K562 (cell line): ENCODE measurements at regions not wholly inside any gene's neighbourhood (a gene's known extent, or its start where the extent isn't known, plus 50 kb on each side); places are given as distances from the start of the nearest gene placed in this dataset.

Source experiments
- ATAC-seq: fragments of 200-7000 bp; cut with Tn5 transposase; 3 replicates; pipeline ENCODE4 v1.9.1; 2020; ENCODE audit warnings: moderate library complexity
- BruUV-seq: library from RNA; stranded (reverse); fragments of 400-500 nt; replicated peaks from 2 replicates; lab custom pipeline; 2021; lab: Mats Ljungman, UMichigan
- CTCF ChIA-PET: fragments of 300-600 bp; formaldehyde crosslinking; extraction: SDS; loops from one replicate; lab custom pipeline; 2021; ENCODE audit warnings: low intra/inter-chr PET ratio; lab: Yijun Ruan, JAX
- POLR2A ChIA-PET: fragments of 300-600, 350-650 bp; sonication (Branson Sonifier 250); formaldehyde crosslinking; extraction: SDS; loops from one replicate; lab custom pipeline; 2021; ENCODE audit warnings: antibody characterized with exemption, inconsistent platforms; lab: Yijun Ruan, JAX
- DNase-seq, 4 experiments: peaks; one replicate each; pipeline versions ENCODE4 v3.0.0 to v3.0.0-alpha.2; 2011 to 2018; ENCODE audit warnings: low spot score in 3 of 4, mixed read lengths in 3 of 4; ENCODE audit errors: extremely low read depth in 1 of 4
- FAIRE-seq: peaks from 2 replicates; lab custom pipeline; 2011; peaks lifted over from hg19 to GRCh38; lab: Jason Lieb, UNC
- H2AFZ ChIP-seq: 2 replicates; pipeline ENCODE4 v1.6.0; 2011; ENCODE audit warnings: low read depth, low read length, control low read depth, inconsistent platforms
- H3K27ac ChIP-seq: fragments of 200-600 bp; 3 replicates; pipeline ENCODE4 v1.8.0; 2011; ENCODE audit warnings: low read depth, mild to moderate bottlenecking, control low read depth, inconsistent platforms, low read length, moderate library complexity, mixed read lengths; ENCODE audit errors: extremely low read depth
- H3K27me3 ChIP-seq, 2 experiments: fragments of 300-600 bp in 1 of 2; 2 replicates in 1 of 2; 3 replicates in 1 of 2; pipeline versions ENCODE4 v1.6.0 to v1.8.0; 2011; ENCODE audit warnings: inconsistent platforms in 2 of 2, low read length in 2 of 2, mild to moderate bottlenecking in 1 of 2, mixed read lengths in 1 of 2, moderate library complexity in 1 of 2; ENCODE audit not compliant: control insufficient read depth in 2 of 2, insufficient read depth in 2 of 2
- H3K36me3 ChIP-seq: fragments of 300-600 bp; 3 replicates; pipeline ENCODE4 v1.8.0; 2011; ENCODE audit warnings: mild to moderate bottlenecking, low read length, inconsistent platforms; ENCODE audit not compliant: control insufficient read depth, insufficient read depth
- H3K4me1 ChIP-seq, 2 experiments: fragments of 200-600 bp in 1 of 2; replicated peaks in 1 of 2; 2 replicates in 1 of 2; 3 replicates in 1 of 2; pipeline versions ENCODE4 v1.5.1 to v1.8.0; 2011; ENCODE audit warnings: inconsistent platforms in 2 of 2, low read length in 2 of 2, mild to moderate bottlenecking in 1 of 2, mixed read lengths in 1 of 2, moderate library complexity in 1 of 2; ENCODE audit not compliant: control insufficient read depth in 2 of 2, insufficient read depth in 2 of 2
- H3K4me2 ChIP-seq: 2 replicates; pipeline ENCODE4 v1.6.1; 2011; ENCODE audit warnings: low read length, control low read depth, inconsistent platforms, mixed read lengths; ENCODE audit not compliant: insufficient read depth
- H3K4me3 ChIP-seq: fragments of 200-600 bp; sonication (generic), shearing (Covaris generic); 2 replicates; pipeline ENCODE4 v1.5.1; 2016; ENCODE audit warnings: control low read depth, inconsistent platforms
- H3K79me2 ChIP-seq: fragments of 200-600 bp; 3 replicates; pipeline ENCODE4 v1.8.0; 2011; ENCODE audit warnings: low read length, inconsistent platforms; ENCODE audit not compliant: control insufficient read depth, insufficient read depth
- H3K9ac ChIP-seq, 2 experiments: 2 replicates each; pipeline versions ENCODE4 v1.6.0 to v1.6.1; 2011; ENCODE audit warnings: low read depth in 2 of 2, low read length in 2 of 2, control low read depth in 1 of 2, inconsistent platforms in 1 of 2, mild to moderate bottlenecking in 1 of 2, mixed read lengths in 1 of 2; ENCODE audit not compliant: insufficient read depth in 1 of 2
- H3K9me1 ChIP-seq: one replicate; pipeline ENCODE4 v1.6.0; 2011; ENCODE audit warnings: inconsistent platforms, mild to moderate bottlenecking, low read length, moderate library complexity; ENCODE audit not compliant: control insufficient read depth, insufficient read depth
- H3K9me3 ChIP-seq: replicated peaks from 2 replicates; pipeline ENCODE4 v1.5.1; 2011; ENCODE audit warnings: low read depth, low read length, inconsistent platforms; ENCODE audit not compliant: control insufficient read depth, insufficient read depth
- H4K20me1 ChIP-seq: replicated peaks from 2 replicates; pipeline ENCODE4 v1.6.1; 2011; ENCODE audit warnings: low read length, inconsistent platforms, mixed read lengths; ENCODE audit not compliant: control insufficient read depth, insufficient read depth
- BRF1 ChIP-seq: IDR thresholded peaks from 3 replicates; pipeline ENCODE4 v1.6.1; 2011; ENCODE audit warnings: borderline replicate concordance, mild to moderate bottlenecking; ENCODE audit not compliant: insufficient read length; ENCODE audit errors: extremely low read depth
- CREM ChIP-seq: IDR thresholded peaks from 2 replicates; pipeline ENCODE4 v1.6.1; 2014; ENCODE audit warnings: antibody characterized with exemption, low read depth
- FOXO4 ChIP-seq: fragments of 450-650 bp; formaldehyde crosslinking; IDR thresholded peaks from 2 replicates; pipeline ENCODE4 v1.4.0; 2020; ENCODE audit warnings: mild to moderate bottlenecking, moderate library complexity
- GABPB2 ChIP-seq: fragments of 250-450 bp; sonication (Bioruptor Pico); conservative IDR thresholded peaks from 2 replicates; pipeline ENCODE4 v1.5.1; 2021; ENCODE audit warnings: mild to moderate bottlenecking
- NEUROD1 ChIP-seq: fragments of 150-350 bp; IDR thresholded peaks from 2 replicates; pipeline ENCODE4 v1.6.1; 2014; ENCODE audit warnings: borderline replicate concordance, low read length, low read depth; ENCODE audit not compliant: partially characterized antibody
- RBM34 ChIP-seq: fragments of 200-400 bp; formaldehyde crosslinking; IDR thresholded peaks from 2 replicates; pipeline ENCODE4 v1.6.1; 2018; ENCODE audit warnings: low read length, borderline replicate concordance; ENCODE audit not compliant: insufficient read depth
- XRCC3 ChIP-seq: fragments of 450-650 bp; IDR thresholded peaks from 2 replicates; pipeline ENCODE4 v1.6.1; 2017; ENCODE audit warnings: mild to moderate bottlenecking, moderate library complexity
- WGBS: fragments of 100-300 bp; shearing (Covaris generic); methylation state at CpG from one replicate; pipeline ENCODE4 v1.1.6; 2016; ENCODE audit warnings: low coverage, mixed read lengths; ENCODE audit not compliant: insufficient coverage; ENCODE audit errors: missing lambda C conversion rate; 5-methylcytosine and 5-hydroxymethylcytosine counted together
- in situ Hi-C: fragments of 300-500 bp; cut with MboI; formaldehyde crosslinking; loops from 4 replicates; pipeline ENCODE4 v1.15.0; 2018; ENCODE audit warnings: inconsistent platforms, mixed read lengths
- intact Hi-C: fragments of 100-400 bp; cut with micrococcal nuclease; formaldehyde crosslinking; loops from 2 replicates; pipeline ENCODE4 v1.14.2; 2022
- TF ChIP-seq, protein P1 (sequence below): IDR thresholded peaks from 2 replicates; pipeline ENCODE4 v1.6.1; 2011; ENCODE audit warnings: borderline replicate concordance, low read depth, mild to moderate bottlenecking, moderate library complexity, low read length; ENCODE audit not compliant: insufficient read depth, poor library complexity, severe bottlenecking

DNA sequence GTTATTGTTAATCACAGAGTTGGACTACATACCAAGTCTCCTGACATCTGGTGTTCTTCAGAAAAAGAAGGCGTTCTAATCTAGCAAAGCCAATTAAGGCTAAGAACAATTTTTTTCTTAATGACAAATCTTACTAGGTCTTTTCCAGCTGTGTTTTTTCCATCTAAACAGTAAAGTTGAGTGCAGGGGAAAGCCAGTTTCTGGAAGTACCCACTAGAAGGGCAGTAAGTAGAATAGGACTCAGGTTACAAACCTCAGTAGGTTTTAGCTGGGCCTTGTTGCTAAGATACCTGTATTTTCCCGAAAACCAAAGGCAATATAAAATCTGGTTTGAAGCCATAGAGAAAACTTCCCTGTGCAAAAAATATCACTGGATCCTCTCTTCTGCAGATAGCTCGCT, 351.9 kb downstream of the ETS1 start:
- no peak for ATAC-seq
- ChIA-PET POLR2A (no interaction called here), CTCF (no interaction called here)
- in situ Hi-C loops (no loop called here), intact Hi-C loops (no loop called here)
- no peaks in the 10 kb centered on the region for H3K36me3 ChIP-seq
- no peak for TF ChIP-seq NEUROD1
- TF ChIP-seq CREM, result no peak
- TF ChIP-seq, protein P1, sequence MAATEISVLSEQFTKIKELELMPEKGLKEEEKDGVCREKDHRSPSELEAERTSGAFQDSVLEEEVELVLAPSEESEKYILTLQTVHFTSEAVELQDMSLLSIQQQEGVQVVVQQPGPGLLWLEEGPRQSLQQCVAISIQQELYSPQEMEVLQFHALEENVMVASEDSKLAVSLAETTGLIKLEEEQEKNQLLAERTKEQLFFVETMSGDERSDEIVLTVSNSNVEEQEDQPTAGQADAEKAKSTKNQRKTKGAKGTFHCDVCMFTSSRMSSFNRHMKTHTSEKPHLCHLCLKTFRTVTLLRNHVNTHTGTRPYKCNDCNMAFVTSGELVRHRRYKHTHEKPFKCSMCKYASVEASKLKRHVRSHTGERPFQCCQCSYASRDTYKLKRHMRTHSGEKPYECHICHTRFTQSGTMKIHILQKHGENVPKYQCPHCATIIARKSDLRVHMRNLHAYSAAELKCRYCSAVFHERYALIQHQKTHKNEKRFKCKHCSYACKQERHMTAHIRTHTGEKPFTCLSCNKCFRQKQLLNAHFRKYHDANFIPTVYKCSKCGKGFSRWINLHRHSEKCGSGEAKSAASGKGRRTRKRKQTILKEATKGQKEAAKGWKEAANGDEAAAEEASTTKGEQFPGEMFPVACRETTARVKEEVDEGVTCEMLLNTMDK, result no peak
- TF ChIP-seq GABPB2 (CRISPR knock-in tag), result no peak
- TF ChIP-seq BRF1, result no peak
- TF ChIP-seq XRCC3, result no peak
- no peak for TF ChIP-seq RBM34
- TF ChIP-seq FOXO4 (CRISPR knock-in tag), result no peak
- no peaks in the 10 kb centered on the region for H3K79me2 ChIP-seq
- no peak overlapping the region for H2AFZ ChIP-seq
- FAIRE-seq, result no peak
- no peaks in the 10 kb centered on the region for H3K4me1 ChIP-seq
- no peak overlapping the region for H3K9ac ChIP-seq
- no peak overlapping the region for H3K4me2 ChIP-seq
- 3% methylated on average over 3 of the region's 3 CpGs for WGBS
- H3K4me3 ChIP-seq, result no peak overlapping the region
- no peaks in the 10 kb centered on the region; the same call in 1 of the 2 replicates for H3K9me3 ChIP-seq
- no peaks in the 10 kb centered on the region for H4K20me1 ChIP-seq
- no peak overlapping the region for H3K27ac ChIP-seq
- no TSS peak for BruUV-seq
- no peaks in the 10 kb centered on the region for H3K27me3 ChIP-seq
- H3K9me1 ChIP-seq, result no peaks in the 10 kb centered on the region
- DNase-seq, result no peak
